Astrocyte (in vitro differentiated cells and primary cell): ENCODE measurements at regions not wholly inside any gene's neighbourhood (a gene's known extent, or its start where the extent isn't known, plus 50 kb on each side); places are given as distances from the start of the nearest gene placed in this dataset.
"Not testable (repeated sequence)": the region's sequence is repeated elsewhere in the genome, so short reads cannot be mapped to it uniquely, and the experiment has no call there.

ENCODE experiments used
- EZH2 ChIP-seq: IDR thresholded peaks from 2 replicates; pipeline ENCODE4 v1.6.1; 2012; ENCODE audit warnings: mild to moderate bottlenecking, low read length, inconsistent platforms; ENCODE audit not compliant: insufficient read depth
- TF ChIP-seq, protein P1 (sequence below): IDR thresholded peaks from 2 replicates; pipeline ENCODE4 v1.5.1; 2011; ENCODE audit warnings: low read depth, mild to moderate bottlenecking, inconsistent platforms, low read length, moderate library complexity; ENCODE audit not compliant: insufficient read depth

GRCh38 chr1:143503048-143503447 is 468.7 kb downstream of the FAM72C start:
- TF ChIP-seq, protein P1, sequence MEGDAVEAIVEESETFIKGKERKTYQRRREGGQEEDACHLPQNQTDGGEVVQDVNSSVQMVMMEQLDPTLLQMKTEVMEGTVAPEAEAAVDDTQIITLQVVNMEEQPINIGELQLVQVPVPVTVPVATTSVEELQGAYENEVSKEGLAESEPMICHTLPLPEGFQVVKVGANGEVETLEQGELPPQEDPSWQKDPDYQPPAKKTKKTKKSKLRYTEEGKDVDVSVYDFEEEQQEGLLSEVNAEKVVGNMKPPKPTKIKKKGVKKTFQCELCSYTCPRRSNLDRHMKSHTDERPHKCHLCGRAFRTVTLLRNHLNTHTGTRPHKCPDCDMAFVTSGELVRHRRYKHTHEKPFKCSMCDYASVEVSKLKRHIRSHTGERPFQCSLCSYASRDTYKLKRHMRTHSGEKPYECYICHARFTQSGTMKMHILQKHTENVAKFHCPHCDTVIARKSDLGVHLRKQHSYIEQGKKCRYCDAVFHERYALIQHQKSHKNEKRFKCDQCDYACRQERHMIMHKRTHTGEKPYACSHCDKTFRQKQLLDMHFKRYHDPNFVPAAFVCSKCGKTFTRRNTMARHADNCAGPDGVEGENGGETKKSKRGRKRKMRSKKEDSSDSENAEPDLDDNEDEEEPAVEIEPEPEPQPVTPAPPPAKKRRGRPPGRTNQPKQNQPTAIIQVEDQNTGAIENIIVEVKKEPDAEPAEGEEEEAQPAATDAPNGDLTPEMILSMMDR = not testable (repeated sequence)
- not testable (repeated sequence) for TF ChIP-seq EZH2
